H9 (cell line): ENCODE measurements at regions not wholly inside any gene's neighbourhood (a gene's known extent, or its start where the extent isn't known, plus 50 kb on each side); places are given as distances from the start of the nearest gene placed in this dataset.

Experiments used
- DNase-seq: peaks from one replicate; pipeline ENCODE4 v3.0.0-alpha.2; 2017
- H2AFZ ChIP-seq: one replicate; pipeline ENCODE4 v1.6.1; 2013; ENCODE audit warnings: mild to moderate bottlenecking, low read length, control low read depth, moderate library complexity
- H2AK5ac ChIP-seq: 2 replicates; pipeline ENCODE4 v1.6.1; 2013; ENCODE audit warnings: low read length, control low read depth, mixed read lengths; ENCODE audit not compliant: insufficient read length
- H2BK120ac ChIP-seq: one replicate; pipeline ENCODE4 v1.6.1; 2013; ENCODE audit warnings: low read depth, mild to moderate bottlenecking, low read length, control low read depth, inconsistent platforms; ENCODE audit not compliant: poor library complexity, severe bottlenecking
- H2BK12ac ChIP-seq: 2 replicates; pipeline ENCODE4 v1.6.1; 2013; ENCODE audit warnings: low read length, control low read depth, mixed read lengths, low read depth; ENCODE audit not compliant: insufficient read length
- H2BK15ac ChIP-seq: 2 replicates; pipeline ENCODE4 v1.6.1; 2013; ENCODE audit warnings: low read depth, low read length, control low read depth
- H2BK20ac ChIP-seq: one replicate; pipeline ENCODE4 v1.6.1; 2013; ENCODE audit warnings: low read depth, mild to moderate bottlenecking, low read length, control low read depth, inconsistent platforms; ENCODE audit not compliant: poor library complexity, severe bottlenecking
- H2BK5ac ChIP-seq: 2 replicates; pipeline ENCODE4 v1.6.1; 2013; ENCODE audit warnings: low read length, control low read depth, mixed read lengths; ENCODE audit not compliant: insufficient read length
- H3K14ac ChIP-seq: 2 replicates; pipeline ENCODE4 v1.6.1; 2013; ENCODE audit warnings: low read length, control low read depth; ENCODE audit not compliant: insufficient read depth
- H3K18ac ChIP-seq: 2 replicates; pipeline ENCODE4 v1.6.1; 2013; ENCODE audit warnings: low read depth, mild to moderate bottlenecking, mixed read lengths, low read length, control low read depth; ENCODE audit not compliant: insufficient read length
- H3K23ac ChIP-seq: 2 replicates; pipeline ENCODE4 v1.6.1; 2013; ENCODE audit warnings: low read length, control low read depth, mixed read lengths, low read depth; ENCODE audit not compliant: insufficient read length
- H3K23me2 ChIP-seq: 2 replicates; pipeline ENCODE4 v1.6.1; 2013; ENCODE audit warnings: low read depth, mild to moderate bottlenecking, mixed read lengths, low read length, control low read depth; ENCODE audit not compliant: insufficient read length, poor library complexity, severe bottlenecking
- H3K27ac ChIP-seq: 2 replicates; pipeline ENCODE4 v1.5.1; 2013; ENCODE audit warnings: low read length, control low read depth, mixed read lengths, low read depth; ENCODE audit not compliant: insufficient read length
- H3K27me3 ChIP-seq: 2 replicates; pipeline ENCODE4 v1.6.1; 2013; ENCODE audit warnings: low read length, control low read depth, inconsistent platforms; ENCODE audit not compliant: insufficient read depth
- H3K4ac ChIP-seq: 2 replicates; pipeline ENCODE4 v1.6.1; 2013; ENCODE audit warnings: low read depth, mild to moderate bottlenecking, control low read depth, inconsistent platforms, low read length, moderate library complexity
- H3K4me1 ChIP-seq: 2 replicates; pipeline ENCODE4 v1.6.1; 2013; ENCODE audit warnings: low read length, control low read depth, inconsistent platforms; ENCODE audit not compliant: insufficient read depth
- H3K4me2 ChIP-seq: 2 replicates; pipeline ENCODE4 v1.6.1; 2013; ENCODE audit warnings: low read length, control low read depth, mixed read lengths; ENCODE audit not compliant: insufficient read length, insufficient read depth
- H3K56ac ChIP-seq: 2 replicates; pipeline ENCODE4 v1.6.1; 2013; ENCODE audit warnings: low read depth, mild to moderate bottlenecking, mixed read lengths, low read length, control low read depth; ENCODE audit not compliant: insufficient read length
- H3K79me1 ChIP-seq: 2 replicates; pipeline ENCODE4 v1.6.1; 2013; ENCODE audit warnings: low read depth, mild to moderate bottlenecking, moderate library complexity, low read length, control low read depth, inconsistent platforms; ENCODE audit not compliant: insufficient read depth, poor library complexity, severe bottlenecking
- H3K79me2 ChIP-seq: 2 replicates; pipeline ENCODE4 v1.6.1; 2013; ENCODE audit warnings: low read length, control low read depth, inconsistent platforms; ENCODE audit not compliant: insufficient read depth
- H3K9ac ChIP-seq: 2 replicates; pipeline ENCODE4 v1.6.1; 2013; ENCODE audit warnings: low read length, control low read depth, mixed read lengths; ENCODE audit not compliant: insufficient read length; ENCODE audit errors: extremely low read depth
- H3K9me3 ChIP-seq: one replicate; pipeline ENCODE4 v1.6.1; 2013; ENCODE audit warnings: low read depth, low read length, inconsistent platforms; ENCODE audit not compliant: control insufficient read depth
- H3T11ph ChIP-seq: one replicate; pipeline ENCODE4 v1.6.1; 2013; ENCODE audit warnings: mild to moderate bottlenecking, low read length, control low read depth, inconsistent platforms
- H4K20me1 ChIP-seq: one replicate; pipeline ENCODE4 v1.6.1; 2013; ENCODE audit not compliant: control insufficient read depth, insufficient read length, insufficient read depth
- H4K5ac ChIP-seq: 2 replicates; pipeline ENCODE4 v1.6.1; 2013; ENCODE audit warnings: low read depth, mild to moderate bottlenecking, mixed read lengths, low read length, control low read depth; ENCODE audit not compliant: insufficient read length
- H4K8ac ChIP-seq: replicated peaks from 2 replicates; pipeline ENCODE4 v1.6.1; 2013; ENCODE audit warnings: low read length, control low read depth, mixed read lengths, low read depth; ENCODE audit not compliant: insufficient read length
- H4K91ac ChIP-seq: 2 replicates; pipeline ENCODE4 v1.6.1; 2013; ENCODE audit warnings: low read depth, mild to moderate bottlenecking, moderate library complexity, mixed read lengths, low read length, control low read depth; ENCODE audit not compliant: insufficient read length
- H3K27ac Mint-ChIP-seq, 3 experiments: 2 replicates in 2 of 3; 3 replicates in 1 of 3; pipeline ENCODE4 v1.8.0; 2020 to 2021; ENCODE audit warnings: mixed read lengths in 3 of 3, mild to moderate bottlenecking in 1 of 3, moderate library complexity in 1 of 3
- H3K27me3 Mint-ChIP-seq: 2 replicates; pipeline ENCODE4 v1.8.0; 2021; ENCODE audit warnings: low read depth, mild to moderate bottlenecking, moderate library complexity, mixed read lengths
- H3K36me3 Mint-ChIP-seq, 3 experiments: 2 replicates in 2 of 3; 3 replicates in 1 of 3; pipeline ENCODE4 v1.8.0; 2020 to 2021; ENCODE audit warnings: low read depth in 3 of 3, mixed read lengths in 3 of 3; ENCODE audit not compliant: insufficient read depth in 1 of 3
- H3K4me1 Mint-ChIP-seq, 2 experiments: 2 replicates each; pipeline ENCODE4 v1.8.0; 2020; ENCODE audit warnings: mixed read lengths in 2 of 2
- H3K4me3 Mint-ChIP-seq, 2 experiments: 2 replicates in 1 of 2; 3 replicates in 1 of 2; pipeline ENCODE4 v1.8.0; 2020 to 2021; ENCODE audit warnings: mild to moderate bottlenecking in 2 of 2, mixed read lengths in 2 of 2, moderate library complexity in 1 of 2
- H3K9me3 Mint-ChIP-seq, 2 experiments: 2 replicates in 1 of 2; 3 replicates in 1 of 2; pipeline ENCODE4 v1.8.0; 2020; ENCODE audit warnings: mild to moderate bottlenecking in 2 of 2, mixed read lengths in 2 of 2, moderate library complexity in 1 of 2
- WGBS: extraction: QIAGEN DNeasy Blood & Tissue Kit; methylation state at CpG from one replicate; pipeline ENCODE4 v1.1.7; 2013; ENCODE audit warnings: missing lambda C conversion rate, low lambda C conversion rate, mixed read lengths; ENCODE audit not compliant: insufficient read length; ENCODE audit errors: extremely low coverage; 5-methylcytosine and 5-hydroxymethylcytosine counted together
- TF ChIP-seq, protein P1 (sequence below): fragments of 200-600 bp; sonication (generic); conservative IDR thresholded peaks from 3 replicates; pipeline ENCODE4 v1.8.0; 2021; ENCODE audit warnings: antibody characterized with exemption, mild to moderate bottlenecking

DNA sequence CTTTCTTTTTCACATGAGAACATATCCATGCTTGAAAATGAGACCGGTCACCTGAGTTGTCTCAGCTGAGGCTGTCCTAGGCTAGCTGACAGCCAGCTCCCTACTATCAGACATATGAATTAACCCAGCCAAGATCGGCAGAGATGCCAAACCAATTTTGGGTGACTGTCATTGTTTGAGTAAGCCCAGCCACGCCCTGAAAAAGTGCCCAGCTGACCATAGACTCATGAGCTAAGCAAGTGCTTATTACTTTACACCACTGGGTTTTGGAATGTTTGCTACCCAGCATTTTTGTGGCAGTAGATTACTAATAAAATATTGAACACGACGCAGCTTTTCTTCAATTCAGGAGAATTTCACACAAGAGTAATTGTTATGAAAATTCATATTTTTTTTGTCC, 265.2 kb upstream of the LYZL1 start:
- Histone ChIP-seq H2AFZ (no peak overlapping the region), H2BK5ac (no peak overlapping the region), H3K9ac (no peak overlapping the region), H4K5ac (no peak overlapping the region), H2BK12ac (no peak overlapping the region), H3K4me2 (no peak overlapping the region), H4K8ac (no peak overlapping the region), H3K23ac (no peak overlapping the region), H3K4me1 (no peaks in the 10 kb centered on the region; the same call in 1 of the 2 replicates), H3K27me3 (no peaks in the 10 kb centered on the region; the same call in 1 of the 2 replicates), H3K56ac (no peak overlapping the region), H3K79me2 (no peaks in the 10 kb centered on the region), H3K79me1 (no peaks in the 10 kb centered on the region), H3K4ac (no peak overlapping the region), H2AK5ac (no peak overlapping the region), H2BK120ac (no peak overlapping the region), H3K27ac (no peak overlapping the region), H4K91ac (no peak overlapping the region), H3K18ac (no peak overlapping the region), H2BK20ac (no peak overlapping the region), H4K20me1 (no peaks in the 10 kb centered on the region), H3K9me3 (no peaks in the 10 kb centered on the region), H2BK15ac (no peak overlapping the region), H3K14ac (no peak overlapping the region), H3K23me2 (no peaks in the 10 kb centered on the region), H3T11ph (no peak overlapping the region)
- no CpG with 5 or more reads among the region's 5 CpGs for WGBS
- Mint-ChIP-seq H3K4me1 (peaks cover 14 to 19% of the 10 kb centered on the region in 2 experiments), H3K4me3 (no peak overlapping the region), H3K27me3 (peaks cover 11% of the 10 kb centered on the region), H3K9me3 (no peaks in the 10 kb centered on the region; a peak in 1 of 5 replicates), H3K27ac (peak overlapping the region in 1 of 3 experiments; percentile 55; a peak in 1 of 7 replicates), H3K36me3 (peaks cover 0 to 3% (median 0%) of the 10 kb centered on the region in 3 experiments; a peak in 2 of 7 replicates)
- TF ChIP-seq, protein P1, sequence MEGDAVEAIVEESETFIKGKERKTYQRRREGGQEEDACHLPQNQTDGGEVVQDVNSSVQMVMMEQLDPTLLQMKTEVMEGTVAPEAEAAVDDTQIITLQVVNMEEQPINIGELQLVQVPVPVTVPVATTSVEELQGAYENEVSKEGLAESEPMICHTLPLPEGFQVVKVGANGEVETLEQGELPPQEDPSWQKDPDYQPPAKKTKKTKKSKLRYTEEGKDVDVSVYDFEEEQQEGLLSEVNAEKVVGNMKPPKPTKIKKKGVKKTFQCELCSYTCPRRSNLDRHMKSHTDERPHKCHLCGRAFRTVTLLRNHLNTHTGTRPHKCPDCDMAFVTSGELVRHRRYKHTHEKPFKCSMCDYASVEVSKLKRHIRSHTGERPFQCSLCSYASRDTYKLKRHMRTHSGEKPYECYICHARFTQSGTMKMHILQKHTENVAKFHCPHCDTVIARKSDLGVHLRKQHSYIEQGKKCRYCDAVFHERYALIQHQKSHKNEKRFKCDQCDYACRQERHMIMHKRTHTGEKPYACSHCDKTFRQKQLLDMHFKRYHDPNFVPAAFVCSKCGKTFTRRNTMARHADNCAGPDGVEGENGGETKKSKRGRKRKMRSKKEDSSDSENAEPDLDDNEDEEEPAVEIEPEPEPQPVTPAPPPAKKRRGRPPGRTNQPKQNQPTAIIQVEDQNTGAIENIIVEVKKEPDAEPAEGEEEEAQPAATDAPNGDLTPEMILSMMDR, result no peak
- no peak for DNase-seq
